ENCODE measurements at regions not wholly inside any gene's neighbourhood (a gene's known extent, or its start where the extent isn't known, plus 50 kb on each side); places are given as distances from the start of the nearest gene placed in this dataset.

- TF ChIP-seq USF2 (IDR thresholded peaks at IDR 0.05; ENCODE audit: low read length) (no peak), JUND (IDR thresholded peaks at IDR 0.05; ENCODE audit: low read length) (no peak), KDM5A (IDR thresholded peaks at IDR 0.05; ENCODE audit: low read length) (no peak), SIX5 (IDR thresholded peaks at IDR 0.05; ENCODE audit: low read depth, low read length) (no peak), SP4 (IDR thresholded peaks at IDR 0.05; ENCODE audit: low read length) (no peak)
Observed at GRCh38 chr20:58090161-58090560, 138.3 kb downstream of the ANKRD60 start (continued).

Data from H1 (cell line).